ENCODE measurements at regions not wholly inside any gene's neighbourhood (a gene's known extent, or its start where the extent isn't known, plus 50 kb on each side); places are given as distances from the start of the nearest gene placed in this dataset.

GRCh38 chr2:212832211-212833195 lies 293.9 kb upstream of the ERBB4 start:
- H3K36me3 ChIP-seq = no peaks in the 10 kb centered on the region
- no peaks in the 10 kb centered on the region for H3K4me1 ChIP-seq
- peaks cover 3% of the 10 kb centered on the region for H3K9me3 ChIP-seq
- no peaks in the 10 kb centered on the region for H3K27me3 ChIP-seq
- no peak for TF ChIP-seq CTCF (IDR thresholded peaks at IDR 0.05; ENCODE audit: low read depth, low read length)
- DNase-seq = peak; percentile 8
- H3K4me3 ChIP-seq (ENCODE audit: low read depth, low read length) = no peak overlapping the region

GRCh38 chr2:212831671-212832199 lies 293.1 kb upstream of the ERBB4 start:
- peak; percentile 10 for DNase-seq
- no peak overlapping the region for H3K4me3 ChIP-seq (ENCODE audit: low read depth, low read length)
- TF ChIP-seq CTCF (IDR thresholded peaks at IDR 0.05; ENCODE audit: low read depth, low read length) = no peak
- H3K36me3 ChIP-seq = no peaks in the 10 kb centered on the region
- H3K9me3 ChIP-seq = peaks cover 3% of the 10 kb centered on the region
- H3K27me3 ChIP-seq = no peaks in the 10 kb centered on the region
- H3K4me1 ChIP-seq = no peaks in the 10 kb centered on the region

GRCh38 chr2:212816267-212816666 lies 277.7 kb upstream of the ERBB4 start:
- no peaks in the 10 kb centered on the region for H3K9me3 ChIP-seq
- DNase-seq = no peak
- H3K4me3 ChIP-seq (ENCODE audit: low read depth, low read length) = no peak overlapping the region
- peaks cover 3% of the 10 kb centered on the region for H3K27me3 ChIP-seq
- TF ChIP-seq CTCF (IDR thresholded peaks at IDR 0.05; ENCODE audit: low read depth, low read length) = no peak
- H3K36me3 ChIP-seq = no peaks in the 10 kb centered on the region
- no peaks in the 10 kb centered on the region for H3K4me1 ChIP-seq

- Histone ChIP-seq H3K27me3 (peaks cover 3% of the 10 kb centered on the region), H3K36me3 (no peaks in the 10 kb centered on the region), H3K4me3 (ENCODE audit: low read depth, low read length) (no peak overlapping the region), H3K9me3 (no peaks in the 10 kb centered on the region), H3K4me1 (no peaks in the 10 kb centered on the region)
- DNase-seq = no peak
- no peak for TF ChIP-seq CTCF (IDR thresholded peaks at IDR 0.05; ENCODE audit: low read depth, low read length)
Measured at GRCh38 chr2:212815453-212815852, 276.9 kb upstream of the ERBB4 start.

GRCh38 chr2:212814941-212815340 lies 276.3 kb upstream of the ERBB4 start:
- no peak for TF ChIP-seq CTCF (IDR thresholded peaks at IDR 0.05; ENCODE audit: low read depth, low read length)
- Histone ChIP-seq H3K4me1 (no peaks in the 10 kb centered on the region), H3K4me3 (ENCODE audit: low read depth, low read length) (no peak overlapping the region), H3K27me3 (peaks cover 3% of the 10 kb centered on the region), H3K36me3 (no peaks in the 10 kb centered on the region), H3K9me3 (no peaks in the 10 kb centered on the region)
- no peak for DNase-seq

DNA sequence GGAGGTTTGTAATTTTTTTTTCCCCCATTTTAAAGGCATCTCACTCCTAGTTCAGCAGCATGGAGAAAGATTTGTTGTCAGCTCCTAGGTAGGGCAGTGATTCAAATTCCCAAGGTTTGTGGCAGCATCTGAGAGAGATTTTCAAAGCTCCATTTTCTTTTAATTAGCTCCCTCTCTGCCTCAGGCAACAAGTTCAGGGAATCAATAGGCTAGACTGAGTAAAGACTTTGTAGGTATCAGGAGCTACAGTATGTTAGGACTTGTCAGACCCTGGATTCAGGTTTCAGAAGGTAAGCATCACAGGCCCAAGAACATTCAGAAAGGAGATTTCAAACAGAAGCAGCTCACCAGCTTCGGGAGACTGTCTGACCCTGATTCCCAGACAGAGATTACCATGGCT lies 273.3 kb upstream of the ERBB4 start:
- no peak for DNase-seq
- Histone ChIP-seq H3K36me3 (no peaks in the 10 kb centered on the region), H3K4me1 (no peaks in the 10 kb centered on the region), H3K9me3 (no peaks in the 10 kb centered on the region), H3K4me3 (ENCODE audit: low read depth, low read length) (no peak overlapping the region), H3K27me3 (no peaks in the 10 kb centered on the region; the same call in 1 of the 2 replicates)
- TF ChIP-seq CTCF (IDR thresholded peaks at IDR 0.05; ENCODE audit: low read depth, low read length) = no peak

Measured in BE2C (cell line).